ENCODE measurements at regions not wholly inside any gene's neighbourhood (a gene's known extent, or its start where the extent isn't known, plus 50 kb on each side); places are given as distances from the start of the nearest gene placed in this dataset.

DNA sequence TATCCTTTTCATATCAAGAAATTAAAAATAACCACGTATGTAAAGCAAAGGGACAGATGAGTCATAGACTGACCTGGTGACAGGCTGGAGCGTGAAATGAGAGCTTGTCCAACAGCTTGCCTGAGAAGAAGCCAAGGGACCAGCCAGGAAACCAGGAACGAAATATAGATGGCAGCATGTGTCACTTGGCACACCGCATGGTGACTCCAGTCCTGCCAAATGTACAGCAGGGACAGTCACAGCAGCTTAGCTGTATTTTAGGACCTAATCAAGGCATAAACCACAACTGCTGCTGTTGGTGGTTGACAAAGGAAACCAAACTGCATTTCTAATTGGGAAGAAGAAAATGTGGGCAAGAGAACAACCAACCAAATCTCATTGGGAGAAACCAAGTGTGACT lies 755.0 kb downstream of the TFAP2A start:
- Mint-ChIP-seq H3K27me3 (ENCODE audit: unreplicated experiment) (no peaks in the 10 kb centered on the region), H3K4me1 (ENCODE audit: low read depth, unreplicated experiment) (no peaks in the 10 kb centered on the region), H3K9me3 (ENCODE audit: low read depth, unreplicated experiment) (no peaks in the 10 kb centered on the region), H3K27ac (ENCODE audit: unreplicated experiment) (no peak overlapping the region), H3K36me3 (ENCODE audit: insufficient read depth, unreplicated experiment) (no peaks in the 10 kb centered on the region), H3K4me3 (ENCODE audit: low read depth, unreplicated experiment) (no peak overlapping the region)
- CTCF ChIA-PET = no interaction called here
- no TSS peak for BruUV-seq (replicated peaks)
- DNase-seq = no peak
- no peak for TF ChIP-seq CTCF (IDR thresholded peaks at IDR 0.05; ENCODE audit: unreplicated experiment)
- intact Hi-C loops (cut with micrococcal nuclease; ENCODE audit: unreplicated experiment) = no loop called here

GRCh38 chr6:9657994-9658393 lies 756.9 kb downstream of the TFAP2A start:
- Mint-ChIP-seq H3K36me3 (ENCODE audit: insufficient read depth, unreplicated experiment) (no peaks in the 10 kb centered on the region), H3K4me1 (ENCODE audit: low read depth, unreplicated experiment) (no peaks in the 10 kb centered on the region), H3K27me3 (ENCODE audit: unreplicated experiment) (no peaks in the 10 kb centered on the region), H3K27ac (ENCODE audit: unreplicated experiment) (no peak overlapping the region), H3K4me3 (ENCODE audit: low read depth, unreplicated experiment) (no peak overlapping the region), H3K9me3 (ENCODE audit: low read depth, unreplicated experiment) (no peaks in the 10 kb centered on the region)
- intact Hi-C loops (cut with micrococcal nuclease; ENCODE audit: unreplicated experiment) = no loop called here
- DNase-seq = no peak
- CTCF ChIA-PET = no interaction called here
- no peak for TF ChIP-seq CTCF (IDR thresholded peaks at IDR 0.05; ENCODE audit: unreplicated experiment)
- no TSS peak for BruUV-seq (replicated peaks)

DNA sequence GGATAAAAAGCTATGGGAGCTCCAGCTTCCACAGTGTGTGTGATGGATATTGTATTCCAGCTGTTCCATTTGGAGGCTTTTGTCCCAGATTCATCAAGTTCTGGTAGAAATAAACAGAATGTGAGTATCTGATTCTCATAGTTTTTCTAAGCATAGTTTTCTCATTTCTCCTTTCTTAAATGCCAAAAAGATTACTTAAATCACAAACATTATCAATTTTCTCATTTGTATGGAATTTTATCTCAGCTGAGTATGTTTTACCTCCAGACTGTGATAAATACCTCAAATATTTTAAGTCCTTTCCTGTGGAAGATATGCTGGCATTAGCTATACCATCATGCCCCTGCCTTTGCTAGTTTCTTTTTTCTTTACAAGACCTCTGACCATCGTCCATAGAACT lies 767.3 kb downstream of the TFAP2A start:
- no peak overlapping the region for H3K27ac Mint-ChIP-seq (ENCODE audit: unreplicated experiment)
- no peaks in the 10 kb centered on the region for H3K36me3 Mint-ChIP-seq (ENCODE audit: insufficient read depth, unreplicated experiment)
- no peaks in the 10 kb centered on the region for H3K27me3 Mint-ChIP-seq (ENCODE audit: unreplicated experiment)
- no peaks in the 10 kb centered on the region for H3K9me3 Mint-ChIP-seq (ENCODE audit: low read depth, unreplicated experiment)
- intact Hi-C loops (cut with micrococcal nuclease; ENCODE audit: unreplicated experiment) = no loop called here
- BruUV-seq (replicated peaks) = no TSS peak
- H3K4me1 Mint-ChIP-seq (ENCODE audit: low read depth, unreplicated experiment) = no peaks in the 10 kb centered on the region
- CTCF ChIA-PET = no interaction called here
- no peak overlapping the region for H3K4me3 Mint-ChIP-seq (ENCODE audit: low read depth, unreplicated experiment)
- no peak for TF ChIP-seq CTCF (IDR thresholded peaks at IDR 0.05; ENCODE audit: unreplicated experiment)
- no peak for DNase-seq

DNA sequence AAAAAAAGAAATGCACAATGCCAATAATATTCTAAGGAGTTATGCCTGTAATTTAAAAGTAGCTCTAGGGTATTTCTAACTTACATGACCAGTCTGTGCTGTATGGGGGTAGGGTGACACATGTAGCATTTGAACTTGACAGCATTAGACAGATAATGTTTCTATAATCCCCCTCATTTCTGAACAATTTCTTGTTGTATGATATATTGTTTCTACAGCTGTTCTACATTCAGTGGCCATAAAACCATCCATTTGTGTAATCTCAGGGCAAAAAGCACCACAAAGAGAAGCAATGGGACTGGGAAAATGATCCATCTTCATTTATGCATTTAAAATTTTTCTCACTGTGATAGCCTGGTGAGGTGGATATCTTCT lies 767.8 kb downstream of the TFAP2A start:
- no peak overlapping the region for H3K4me3 Mint-ChIP-seq (ENCODE audit: low read depth, unreplicated experiment)
- no peak for DNase-seq
- TF ChIP-seq CTCF (IDR thresholded peaks at IDR 0.05; ENCODE audit: unreplicated experiment) = no peak
- H3K36me3 Mint-ChIP-seq (ENCODE audit: insufficient read depth, unreplicated experiment) = no peaks in the 10 kb centered on the region
- CTCF ChIA-PET = no interaction called here
- H3K27ac Mint-ChIP-seq (ENCODE audit: unreplicated experiment) = no peak overlapping the region
- BruUV-seq (replicated peaks) = no TSS peak
- H3K9me3 Mint-ChIP-seq (ENCODE audit: low read depth, unreplicated experiment) = no peaks in the 10 kb centered on the region
- H3K4me1 Mint-ChIP-seq (ENCODE audit: low read depth, unreplicated experiment) = no peaks in the 10 kb centered on the region
- intact Hi-C loops (cut with micrococcal nuclease; ENCODE audit: unreplicated experiment) = no loop called here
- H3K27me3 Mint-ChIP-seq (ENCODE audit: unreplicated experiment) = no peaks in the 10 kb centered on the region
